ENCODE measurements at regions not wholly inside any gene's neighbourhood (a gene's known extent, or its start where the extent isn't known, plus 50 kb on each side); places are given as distances from the start of the nearest gene placed in this dataset.

DNA sequence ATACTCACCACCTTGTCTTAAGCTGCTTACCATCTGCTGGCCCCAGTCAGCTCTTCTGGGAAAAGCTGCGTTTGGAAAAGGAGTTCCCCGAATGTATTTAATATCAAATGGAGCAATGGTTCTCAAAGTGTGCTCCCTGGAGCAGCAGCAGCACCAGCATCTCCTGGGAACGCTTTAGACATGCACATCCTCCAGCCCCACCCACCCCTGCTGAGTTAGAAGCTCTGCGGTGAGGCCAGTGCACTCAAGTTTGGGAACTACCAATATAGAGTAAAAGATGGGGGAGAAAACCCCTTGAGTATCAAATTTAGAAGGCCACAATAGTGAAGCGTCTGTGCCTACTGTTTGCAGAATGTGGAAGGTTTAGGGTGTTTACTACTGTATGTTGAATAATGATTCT lies 124.0 kb upstream of the TOPAZ1 start:
- no peak for ATAC-seq (ENCODE audit: low read depth)
- no peak overlapping the region for H3K27ac ChIP-seq (ENCODE audit: low read length in 2 of 2)
- H3K36me3 ChIP-seq (replicated peaks in 1 of 2; ENCODE audit: control extremely low read depth in 1 of 2, control insufficient read depth in 1 of 2, extremely low read depth in 1 of 2, insufficient read depth in 2 of 2, low read length in 1 of 2), result no peaks in the 10 kb centered on the region
- CTCF ChIA-PET, result interaction anchor here (1.4 kb wide), 1 partner anchor 122 kb away, joined by 3 read pairs; no protein-coding TSS in a partner anchor
- DNase-seq, result no peak
- Mint-ChIP-seq H3K4me3 (no peak overlapping the region), H3K27ac (no peak overlapping the region), H3K27me3 (peaks cover 10% of the 10 kb centered on the region), H3K9me3 (ENCODE audit: insufficient read depth) (no peaks in the 10 kb centered on the region), H3K4me1 (no peaks in the 10 kb centered on the region)
- H4K20me1 ChIP-seq (ENCODE audit: control insufficient read depth, insufficient read depth, low read length, poor library complexity, severe bottlenecking), result no peaks in the 10 kb centered on the region
- H2AFZ ChIP-seq (ENCODE audit: insufficient read depth, low read depth, low read length, poor library complexity, severe bottlenecking), result no peak overlapping the region
- H3K9ac ChIP-seq (ENCODE audit: low read length), result no peak overlapping the region
- no peaks in the 10 kb centered on the region for H3K4me1 ChIP-seq (ENCODE audit: control insufficient read depth in 2 of 2, insufficient read depth in 2 of 2, low read length in 2 of 2)
- POLR2A ChIA-PET, result no interaction called here
- no peaks in the 10 kb centered on the region for H3K9me3 ChIP-seq (ENCODE audit: control extremely low read depth in 1 of 3, control insufficient read depth in 2 of 3, insufficient read depth in 1 of 3, low read length in 2 of 3)
- H3K4me2 ChIP-seq (replicated peaks; ENCODE audit: low read depth, low read length, poor library complexity, severe bottlenecking), result no peak overlapping the region
- no peaks in the 10 kb centered on the region for H3K79me2 ChIP-seq (ENCODE audit: control insufficient read depth, insufficient read depth, low read length)
- intact Hi-C loops (cut with micrococcal nuclease), result no loop called here
- peaks cover 0 to 6% (median 0%) of the 10 kb centered on the region in 4 experiments for H3K27me3 ChIP-seq (replicated peaks in 1 of 4; ENCODE audit: control extremely low read depth in 1 of 4, control insufficient read depth in 3 of 4, insufficient read depth in 4 of 4, low read length in 3 of 4)
- TF ChIP-seq CTCF (IDR thresholded peaks at IDR 0.05), result no peak
- TF ChIP-seq EZH2 (IDR thresholded peaks at IDR 0.05; ENCODE audit: borderline replicate concordance, insufficient read depth, low read depth, low read length, poor library complexity, severe bottlenecking), result no peak
- no peak overlapping the region for H3K4me3 ChIP-seq (ENCODE audit: control extremely low read depth in 1 of 5, extremely low read depth in 1 of 5, insufficient read depth in 1 of 5, low read depth in 2 of 5, low read length in 4 of 5)
- no CpG with 5 or more reads among the region's 5 CpGs for WGBS (ENCODE audit: insufficient coverage)

- H3K27me3 Mint-ChIP-seq, result peaks cover 14% of the 10 kb centered on the region
These were observed 120.7 kb upstream of the TOPAZ1 start for GRCh38 chr3:44120721-44121582.

More at GRCh38 chr3:44120721-44121582, 120.7 kb upstream of the TOPAZ1 start:
- no peak overlapping the region for H2AFZ ChIP-seq (ENCODE audit: insufficient read depth, low read depth, low read length, poor library complexity, severe bottlenecking)
- no peaks in the 10 kb centered on the region for H3K9me3 ChIP-seq (ENCODE audit: control extremely low read depth in 1 of 3, control insufficient read depth in 2 of 3, insufficient read depth in 1 of 3, low read length in 2 of 3)
- WGBS (ENCODE audit: insufficient coverage), result 88% methylated on average over 5 of the region's 6 CpGs
- intact Hi-C loops (cut with micrococcal nuclease), result no loop called here
- no peak for ATAC-seq (ENCODE audit: low read depth)
- no peaks in the 10 kb centered on the region for H3K36me3 ChIP-seq (replicated peaks in 1 of 2; ENCODE audit: control extremely low read depth in 1 of 2, control insufficient read depth in 1 of 2, extremely low read depth in 1 of 2, insufficient read depth in 2 of 2, low read length in 1 of 2)
- H3K27me3 ChIP-seq (replicated peaks in 1 of 4; ENCODE audit: control extremely low read depth in 1 of 4, control insufficient read depth in 3 of 4, insufficient read depth in 4 of 4, low read length in 3 of 4), result no peaks in the 10 kb centered on the region
- no peak overlapping the region for H3K4me2 ChIP-seq (replicated peaks; ENCODE audit: low read depth, low read length, poor library complexity, severe bottlenecking)
- H3K79me2 ChIP-seq (ENCODE audit: control insufficient read depth, insufficient read depth, low read length), result no peaks in the 10 kb centered on the region
- no peak overlapping the region for H3K27ac Mint-ChIP-seq
- CTCF ChIA-PET, result no interaction called here
- no peak overlapping the region for H3K27ac ChIP-seq (ENCODE audit: low read length in 2 of 2)
- no peak overlapping the region for H3K4me3 ChIP-seq (ENCODE audit: control extremely low read depth in 1 of 5, extremely low read depth in 1 of 5, insufficient read depth in 1 of 5, low read depth in 2 of 5, low read length in 4 of 5)
- H3K4me3 Mint-ChIP-seq, result no peak overlapping the region
- no peaks in the 10 kb centered on the region for H3K4me1 ChIP-seq (ENCODE audit: control insufficient read depth in 2 of 2, insufficient read depth in 2 of 2, low read length in 2 of 2)
- POLR2A ChIA-PET, result no interaction called here
- no peaks in the 10 kb centered on the region for H3K4me1 Mint-ChIP-seq
- no peak overlapping the region for H3K9ac ChIP-seq (ENCODE audit: low read length)
- TF ChIP-seq CTCF (IDR thresholded peaks at IDR 0.05), result no peak
- no peak for TF ChIP-seq EZH2 (IDR thresholded peaks at IDR 0.05; ENCODE audit: borderline replicate concordance, insufficient read depth, low read depth, low read length, poor library complexity, severe bottlenecking)
- H4K20me1 ChIP-seq (ENCODE audit: control insufficient read depth, insufficient read depth, low read length, poor library complexity, severe bottlenecking), result no peaks in the 10 kb centered on the region
- DNase-seq, result no peak
- no peaks in the 10 kb centered on the region for H3K9me3 Mint-ChIP-seq (ENCODE audit: insufficient read depth)
